ENCODE measurements at regions not wholly inside any gene's neighbourhood (a gene's known extent, or its start where the extent isn't known, plus 50 kb on each side); places are given as distances from the start of the nearest gene placed in this dataset.

- intact Hi-C loops (cut with DNase I; ENCODE audit: low total_unique reads) = loop anchor here (10.0 kb wide), 1 partner anchor 1125 kb away; no protein-coding TSS in a partner anchor
- DNase-seq (ENCODE audit: low spot score in 2 of 2) = no peak
- Histone ChIP-seq H3K27ac (no peak overlapping the region), H3K9me3 (peaks cover 0 to 3% of the 10 kb centered on the region in 2 donors), H3K4me3 (no peak overlapping the region), H3K4me1 (no peaks in the 10 kb centered on the region), H3K36me3 (no peaks in the 10 kb centered on the region), H3K27me3 (no peaks in the 10 kb centered on the region)
- TF ChIP-seq POLR2AphosphoS5 (IDR thresholded peaks at IDR 0.05) = no peak
- TF ChIP-seq POLR2A (IDR thresholded peaks at IDR 0.05) = no peak
- TF ChIP-seq, protein P1, sequence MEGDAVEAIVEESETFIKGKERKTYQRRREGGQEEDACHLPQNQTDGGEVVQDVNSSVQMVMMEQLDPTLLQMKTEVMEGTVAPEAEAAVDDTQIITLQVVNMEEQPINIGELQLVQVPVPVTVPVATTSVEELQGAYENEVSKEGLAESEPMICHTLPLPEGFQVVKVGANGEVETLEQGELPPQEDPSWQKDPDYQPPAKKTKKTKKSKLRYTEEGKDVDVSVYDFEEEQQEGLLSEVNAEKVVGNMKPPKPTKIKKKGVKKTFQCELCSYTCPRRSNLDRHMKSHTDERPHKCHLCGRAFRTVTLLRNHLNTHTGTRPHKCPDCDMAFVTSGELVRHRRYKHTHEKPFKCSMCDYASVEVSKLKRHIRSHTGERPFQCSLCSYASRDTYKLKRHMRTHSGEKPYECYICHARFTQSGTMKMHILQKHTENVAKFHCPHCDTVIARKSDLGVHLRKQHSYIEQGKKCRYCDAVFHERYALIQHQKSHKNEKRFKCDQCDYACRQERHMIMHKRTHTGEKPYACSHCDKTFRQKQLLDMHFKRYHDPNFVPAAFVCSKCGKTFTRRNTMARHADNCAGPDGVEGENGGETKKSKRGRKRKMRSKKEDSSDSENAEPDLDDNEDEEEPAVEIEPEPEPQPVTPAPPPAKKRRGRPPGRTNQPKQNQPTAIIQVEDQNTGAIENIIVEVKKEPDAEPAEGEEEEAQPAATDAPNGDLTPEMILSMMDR (IDR thresholded peaks at IDR 0.05) = no peak
Observed at GRCh38 chr4:27350161-27350560, 489.5 kb downstream of the STIM2 start.

- Histone ChIP-seq H3K27ac (no peak overlapping the region), H3K4me3 (no peak overlapping the region), H3K36me3 (no peaks in the 10 kb centered on the region), H3K9me3 (peaks cover 0 to 3% of the 10 kb centered on the region in 2 donors), H3K4me1 (no peaks in the 10 kb centered on the region), H3K27me3 (no peaks in the 10 kb centered on the region)
- DNase-seq (ENCODE audit: low spot score in 2 of 2) = no peak
- TF ChIP-seq, protein P1 (IDR thresholded peaks at IDR 0.05) = no peak
- no peak for TF ChIP-seq POLR2AphosphoS5 (IDR thresholded peaks at IDR 0.05)
- TF ChIP-seq POLR2A (IDR thresholded peaks at IDR 0.05) = no peak
- intact Hi-C loops (cut with DNase I; ENCODE audit: low total_unique reads) = loop anchor here (10.0 kb wide), 1 partner anchor 1132 kb away; no protein-coding TSS in a partner anchor
Observed at GRCh38 chr4:27357283-27357682, 496.6 kb downstream of the STIM2 start.

DNA sequence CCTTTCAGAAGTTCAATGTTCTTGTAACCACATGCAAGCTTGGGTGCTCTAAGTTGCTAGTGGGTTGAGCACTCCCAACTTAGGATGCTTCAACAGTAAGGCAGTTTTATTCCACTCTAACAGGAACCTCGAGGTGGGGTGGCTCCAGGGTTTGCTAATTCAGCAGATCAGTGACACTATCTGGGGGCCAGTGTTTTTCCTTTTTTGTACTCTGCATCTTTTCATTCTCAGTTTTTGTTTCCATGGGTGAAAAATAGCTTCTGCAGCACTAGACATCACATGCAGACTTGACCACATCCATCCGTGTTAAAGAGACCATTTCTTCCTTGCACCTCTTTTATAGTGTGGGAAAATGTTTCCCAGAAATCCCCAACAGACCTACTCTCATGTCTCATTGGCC is 497.6 kb downstream of the STIM2 start:
- no peak for DNase-seq (ENCODE audit: low spot score in 2 of 2)
- TF ChIP-seq, protein P1 (IDR thresholded peaks at IDR 0.05) = no peak
- no peak for TF ChIP-seq POLR2AphosphoS5 (IDR thresholded peaks at IDR 0.05)
- TF ChIP-seq POLR2A (IDR thresholded peaks at IDR 0.05) = no peak
- no peaks in the 10 kb centered on the region for H3K27me3 ChIP-seq
- no peak overlapping the region for H3K27ac ChIP-seq
- H3K36me3 ChIP-seq = no peaks in the 10 kb centered on the region
- no peak overlapping the region for H3K4me3 ChIP-seq
- intact Hi-C loops (cut with DNase I; ENCODE audit: low total_unique reads) = loop anchor here (10.0 kb wide), 1 partner anchor 1133 kb away; no protein-coding TSS in a partner anchor
- H3K9me3 ChIP-seq = peaks cover 0 to 3% of the 10 kb centered on the region in 2 donors
- H3K4me1 ChIP-seq = no peaks in the 10 kb centered on the region

DNA sequence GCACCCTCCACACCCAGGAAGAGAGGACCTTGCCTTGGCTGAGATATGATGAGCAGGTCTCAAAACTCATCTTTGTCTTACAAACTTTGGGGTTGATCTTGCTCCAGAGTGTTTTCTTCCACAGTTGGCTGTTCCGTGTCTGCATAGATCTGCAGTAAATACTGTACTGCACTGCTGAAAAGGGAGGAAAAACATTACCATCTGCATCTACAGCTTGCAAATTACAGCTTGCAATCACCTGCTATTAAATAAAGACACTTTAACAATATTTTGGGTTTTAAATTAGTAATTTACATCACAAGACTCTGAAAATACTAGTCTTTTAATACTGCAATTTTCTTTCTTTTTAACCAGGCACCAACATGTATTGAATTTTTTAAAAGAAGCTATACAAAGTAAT is 499.5 kb downstream of the STIM2 start:
- Histone ChIP-seq H3K4me3 (no peak overlapping the region), H3K36me3 (no peaks in the 10 kb centered on the region), H3K27ac (no peak overlapping the region), H3K9me3 (no peaks in the 10 kb centered on the region), H3K4me1 (no peaks in the 10 kb centered on the region), H3K27me3 (no peaks in the 10 kb centered on the region)
- intact Hi-C loops (cut with DNase I; ENCODE audit: low total_unique reads) = no loop called here
- TF ChIP-seq, protein P1 (IDR thresholded peaks at IDR 0.05) = no peak
- no peak for TF ChIP-seq POLR2A (IDR thresholded peaks at IDR 0.05)
- TF ChIP-seq POLR2AphosphoS5 (IDR thresholded peaks at IDR 0.05) = no peak
- DNase-seq (ENCODE audit: low spot score in 2 of 2) = no peak

DNA sequence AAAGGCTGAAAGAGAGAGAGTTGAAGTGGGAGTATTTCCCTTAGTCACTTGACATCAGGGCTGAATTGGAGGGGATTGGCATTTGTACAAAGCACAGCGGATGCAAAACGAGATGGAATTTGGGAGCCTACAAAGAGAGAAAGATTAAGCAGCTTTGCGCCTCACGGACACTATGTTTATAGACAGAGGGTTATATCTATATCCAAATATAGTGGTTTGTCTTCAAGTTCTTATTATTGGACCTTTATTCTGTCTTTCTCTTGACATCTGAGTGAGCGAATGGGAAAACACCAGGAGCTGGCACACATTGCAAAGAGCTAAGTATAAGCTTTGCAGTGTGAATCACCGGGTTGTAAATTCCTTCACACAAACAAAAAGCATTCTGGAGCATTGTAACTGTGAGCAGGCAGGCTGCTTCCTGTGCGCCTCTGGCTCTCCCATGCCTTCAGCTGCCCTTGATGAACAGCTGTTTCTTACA is 500.2 kb downstream of the STIM2 start:
- H3K27me3 ChIP-seq = no peaks in the 10 kb centered on the region
- DNase-seq (ENCODE audit: low spot score in 2 of 2) = no peak
- H3K4me1 ChIP-seq = no peaks in the 10 kb centered on the region
- H3K27ac ChIP-seq = no peak overlapping the region
- TF ChIP-seq POLR2A (IDR thresholded peaks at IDR 0.05) (no peak), POLR2AphosphoS5 (IDR thresholded peaks at IDR 0.05) (no peak)
- TF ChIP-seq, protein P1 (IDR thresholded peaks at IDR 0.05) = no peak
- intact Hi-C loops (cut with DNase I; ENCODE audit: low total_unique reads) = no loop called here
- H3K9me3 ChIP-seq = no peaks in the 10 kb centered on the region
- no peak overlapping the region for H3K4me3 ChIP-seq
- H3K36me3 ChIP-seq = no peaks in the 10 kb centered on the region
